Amniotic epithelial cell (primary cell): ENCODE measurements at regions not wholly inside any gene's neighbourhood (a gene's known extent, or its start where the extent isn't known, plus 50 kb on each side); places are given as distances from the start of the nearest gene placed in this dataset.
A peak's percentile ranks its signal among the peaks of the same experiment; 100 is the strongest.

ENCODE experiments used
- DNase-seq: peaks from one replicate; pipeline ENCODE4 v3.0.0-alpha.2; 2010; ENCODE audit warnings: low read depth

DNA sequence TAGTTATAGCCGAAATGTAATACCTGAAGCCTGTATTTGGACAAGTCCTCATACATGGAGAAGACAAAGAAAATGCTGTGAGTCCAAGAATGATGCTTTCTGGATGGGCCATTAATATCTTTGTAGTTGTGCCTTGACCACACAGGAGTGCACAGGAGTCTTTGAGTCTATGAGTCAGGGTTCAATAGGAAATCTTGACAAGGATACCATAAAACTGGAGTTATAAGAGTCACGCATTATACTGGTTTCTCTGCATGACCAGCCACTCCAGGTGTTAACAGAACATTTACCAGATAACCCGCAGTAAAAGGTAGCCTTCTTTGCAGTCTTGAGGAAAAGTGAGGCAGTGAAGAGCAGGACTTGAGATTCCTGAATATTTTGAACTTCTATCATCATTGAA is 464.6 kb upstream of the PKN2 start:
- DNase-seq: no peak

DNA sequence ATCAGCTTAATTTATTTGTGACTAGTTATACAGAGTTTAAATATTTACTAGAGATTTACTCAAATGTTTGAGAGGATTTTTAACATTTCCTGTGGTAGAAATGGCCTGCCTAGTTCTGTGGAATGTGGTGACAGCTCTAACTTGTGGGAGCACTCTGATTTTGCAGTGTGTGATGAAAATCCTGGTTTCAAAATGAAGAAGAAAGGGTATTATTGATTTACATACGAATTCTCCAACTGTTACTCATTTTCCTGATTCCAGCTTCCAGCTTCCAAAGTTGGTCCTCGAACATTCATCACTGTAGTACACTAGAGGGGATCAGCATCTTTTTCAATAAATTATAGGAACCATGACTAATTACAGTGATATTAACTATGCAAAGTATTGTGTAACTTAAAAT is 462.7 kb upstream of the PKN2 start:
- no peak for DNase-seq

DNA sequence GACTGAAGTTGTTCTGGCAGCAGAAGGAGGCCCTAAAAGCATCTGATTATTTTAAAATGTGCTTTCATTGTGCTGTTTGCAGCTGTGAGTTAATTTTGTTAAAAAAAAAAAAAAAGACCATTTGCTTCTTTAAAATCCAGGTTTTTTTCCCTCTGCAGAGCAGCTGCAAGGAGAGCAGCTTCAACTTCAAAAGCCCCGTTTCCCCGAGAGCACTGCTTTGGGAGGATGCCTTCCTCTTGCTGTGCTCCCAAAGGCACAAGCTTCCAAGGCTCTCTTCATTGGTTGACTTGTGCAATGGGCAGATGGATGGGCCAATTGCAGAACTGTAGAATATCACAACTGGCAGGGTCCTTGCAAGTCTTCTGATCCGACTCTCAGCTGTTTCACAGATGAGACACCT is 459.2 kb upstream of the PKN2 start:
- no peak for DNase-seq

DNA sequence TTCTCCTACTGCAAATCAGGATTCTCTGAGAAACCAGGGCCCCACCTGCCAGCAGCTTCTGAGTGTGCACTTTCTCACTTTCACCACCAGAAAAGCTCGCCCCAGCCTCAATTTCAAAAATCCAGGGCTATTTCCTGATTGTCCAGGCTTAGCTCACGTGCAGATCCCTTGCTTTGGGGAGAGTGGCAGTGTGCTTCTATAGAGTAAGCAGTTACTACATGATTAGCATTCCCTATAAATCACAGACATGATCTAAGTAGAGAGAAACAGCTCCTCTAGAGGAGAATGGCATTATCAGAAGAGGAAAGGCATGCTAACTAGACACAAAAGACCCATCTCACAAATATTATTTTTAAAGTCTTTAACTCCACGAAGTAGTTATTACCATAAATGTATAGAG is 456.0 kb upstream of the PKN2 start:
- DNase-seq: no peak

DNA sequence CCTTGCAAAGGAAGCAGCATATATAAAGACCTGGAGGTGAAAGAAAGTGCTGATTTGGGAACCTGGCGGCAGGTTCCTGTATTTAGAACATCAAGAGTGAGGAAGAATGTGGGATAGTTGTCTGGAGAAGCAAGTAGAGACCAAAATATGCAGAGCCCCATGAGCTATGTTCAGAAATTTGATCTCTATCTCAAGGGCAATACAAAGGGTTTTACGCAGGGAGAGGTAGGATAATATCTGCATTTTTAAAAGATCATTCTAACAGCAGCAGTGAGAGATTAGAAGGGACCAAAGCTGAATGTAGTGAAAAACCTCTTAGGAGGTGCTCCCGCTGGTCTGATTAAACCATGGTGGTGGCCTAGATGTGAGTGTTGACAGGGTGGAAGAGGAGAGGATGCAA is 453.9 kb upstream of the PKN2 start:
- no peak for DNase-seq

DNA sequence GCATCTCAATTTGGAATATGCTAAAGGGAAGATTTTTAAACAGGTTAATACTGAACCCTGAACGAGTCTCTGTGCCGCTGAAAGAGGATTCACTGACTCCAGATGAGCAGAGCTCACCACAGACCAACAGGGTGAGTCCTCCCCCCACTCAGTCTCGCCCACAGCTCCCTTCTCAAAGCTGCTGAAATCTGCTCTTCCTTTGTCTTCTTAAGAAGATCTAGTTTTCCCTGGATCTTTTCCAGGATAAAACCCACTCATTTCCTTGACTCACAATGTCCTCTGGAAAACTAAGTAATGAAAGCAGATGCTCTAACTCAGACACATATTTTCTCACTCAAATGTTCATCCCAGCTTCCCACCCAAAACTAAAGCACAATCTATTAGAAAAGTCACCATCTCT is 447.0 kb upstream of the PKN2 start:
- DNase-seq: no peak

DNA sequence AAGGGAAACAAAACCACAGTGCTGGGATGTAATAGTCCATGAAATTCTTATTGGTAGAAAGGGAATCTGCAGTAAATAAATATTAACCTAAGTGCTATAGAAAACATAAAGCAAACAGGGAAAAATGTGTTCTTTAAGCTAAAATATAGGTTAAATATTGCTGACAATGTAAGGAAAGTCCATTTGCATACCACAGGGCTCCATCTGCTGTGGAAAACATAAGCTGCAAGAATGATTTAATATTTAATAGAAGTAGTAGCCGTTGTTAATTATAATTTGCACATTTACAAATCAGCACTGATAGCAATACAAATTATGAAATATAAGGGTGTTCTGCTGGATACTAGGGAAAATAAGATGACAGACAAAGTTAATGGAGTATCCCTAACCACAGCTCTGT is 444.9 kb upstream of the PKN2 start:
- DNase-seq: no peak

DNA sequence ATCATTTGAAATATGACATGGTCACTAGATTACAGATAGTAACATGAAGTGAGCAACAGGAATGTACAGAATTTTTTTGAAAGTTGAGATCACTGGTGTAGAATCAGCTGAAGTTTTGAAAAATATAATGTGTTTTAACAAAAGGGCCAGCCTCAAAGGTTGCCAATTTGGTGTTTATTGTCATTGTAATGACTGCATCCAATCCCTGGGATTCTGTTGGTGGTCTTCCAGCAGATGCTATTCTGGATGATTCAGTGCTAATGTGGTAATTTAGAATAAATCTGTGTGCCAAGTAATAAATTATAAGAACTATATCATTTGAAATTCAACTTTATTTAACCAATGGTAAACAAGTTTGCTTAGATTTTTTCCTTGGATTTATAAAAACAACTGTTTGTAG is 436.4 kb upstream of the PKN2 start:
- no peak for DNase-seq

DNA sequence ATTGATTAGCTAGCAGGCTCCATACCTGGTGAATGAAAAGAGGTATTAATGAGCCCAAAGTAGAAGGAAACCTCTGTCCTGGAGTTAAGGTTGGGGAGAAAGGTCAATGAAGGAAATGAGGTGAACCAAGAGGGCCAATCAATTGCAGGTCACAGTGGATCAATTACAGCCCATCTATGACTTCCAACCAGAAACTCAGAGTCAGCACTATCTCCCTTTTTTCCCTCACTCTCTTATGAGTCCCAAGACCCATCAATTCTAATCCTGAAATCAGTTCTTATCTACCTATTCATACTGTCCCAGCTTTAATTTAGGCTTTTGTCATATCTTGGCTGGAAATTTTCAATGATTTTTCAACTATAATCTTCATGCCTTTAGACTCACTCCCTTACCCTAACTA is 433.2 kb upstream of the PKN2 start:
- DNase-seq: no peak

DNA sequence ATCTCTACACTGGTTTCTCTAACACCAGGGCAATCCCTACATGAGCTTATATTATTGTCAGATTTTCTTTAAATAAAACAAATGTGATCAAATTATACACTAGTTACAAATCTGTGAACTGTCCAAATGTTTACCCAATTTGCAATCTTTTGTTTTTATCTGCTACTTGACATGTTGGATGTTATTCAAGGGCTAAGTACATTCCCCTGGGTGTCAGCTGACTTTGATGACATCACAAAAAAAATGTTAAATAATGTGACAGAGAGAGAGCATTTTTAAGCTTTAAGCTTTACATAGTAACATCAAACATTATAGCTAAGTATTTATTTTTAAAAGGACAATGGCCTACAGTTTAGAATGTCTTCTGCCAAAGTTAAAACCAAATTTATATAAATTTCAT is 431.3 kb upstream of the PKN2 start:
- no peak for DNase-seq

DNA sequence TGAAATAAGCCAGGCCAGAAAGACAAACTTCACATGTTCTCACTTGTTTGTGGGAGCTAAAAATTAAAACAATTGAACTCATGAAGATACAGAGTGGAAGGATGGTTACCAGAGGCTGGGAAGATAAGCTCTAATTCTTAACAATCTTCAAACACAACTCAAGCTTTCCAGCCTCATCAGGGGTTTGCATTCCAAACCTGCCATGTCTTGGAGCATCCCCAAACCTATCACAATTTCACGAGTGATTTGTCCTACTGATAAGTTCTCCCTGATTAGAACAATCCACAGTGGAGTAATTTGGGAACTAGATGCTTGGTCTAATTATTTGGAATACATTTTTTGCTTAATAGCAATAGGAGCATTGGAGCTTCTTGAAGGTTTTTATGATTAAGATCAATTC is 418.5 kb upstream of the PKN2 start:
- DNase-seq: no peak

DNA sequence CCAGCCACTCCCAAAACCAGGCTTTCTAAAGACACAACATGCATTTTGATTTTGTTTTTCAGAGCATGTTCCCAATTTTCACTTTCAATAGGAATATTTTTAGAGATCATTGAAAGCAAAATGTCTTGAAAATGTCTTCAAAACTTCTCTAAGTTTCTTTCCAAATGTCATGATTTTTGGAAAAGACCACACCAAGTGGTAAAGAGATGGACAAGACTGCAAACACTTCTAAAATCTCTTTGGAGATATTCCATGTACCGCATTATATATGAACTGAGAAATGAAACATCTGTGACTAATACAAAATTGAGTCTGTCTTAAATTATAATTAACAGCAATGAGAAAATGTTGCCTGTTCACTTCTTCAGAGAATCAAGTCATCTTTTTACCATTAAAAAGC is 418.0 kb upstream of the PKN2 start:
- DNase-seq: no peak

DNA sequence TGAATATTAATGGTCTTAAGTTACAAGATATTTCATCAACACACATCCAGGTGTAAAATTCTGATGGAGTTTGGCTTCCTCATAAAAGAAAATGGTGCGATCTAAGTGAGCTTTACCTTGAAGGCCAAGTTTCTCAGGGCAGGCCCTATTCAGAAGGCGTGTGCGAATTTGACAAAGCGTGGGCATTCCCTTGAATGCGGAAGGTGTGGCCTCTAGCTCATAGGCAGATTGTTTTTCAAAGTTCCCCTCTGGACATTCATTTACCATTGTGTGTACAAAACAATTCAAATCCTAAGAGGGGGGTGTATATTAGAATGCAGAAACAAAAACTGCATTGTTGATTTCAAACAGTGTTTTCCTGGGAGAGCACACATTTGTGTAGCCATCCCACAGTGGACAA is 411.9 kb upstream of the PKN2 start:
- no peak for DNase-seq

DNA sequence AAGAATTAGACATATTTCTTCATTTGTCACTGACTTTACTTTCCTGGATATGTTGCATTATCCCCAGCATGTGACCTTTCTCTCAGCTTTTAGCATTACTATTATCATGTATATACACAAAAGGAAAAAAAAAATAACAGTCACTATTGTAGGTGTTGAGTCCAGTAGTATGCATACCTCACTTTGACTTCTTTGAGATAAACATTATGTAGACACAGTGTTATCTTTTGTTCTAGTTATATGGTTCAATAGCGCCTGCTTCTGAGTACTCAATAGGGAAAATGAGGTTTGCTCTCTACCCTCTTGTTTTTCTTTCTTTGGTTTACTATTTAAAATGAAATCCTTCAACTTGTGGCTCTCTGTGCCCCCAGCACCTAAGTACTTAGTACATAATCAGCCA is 409.6 kb upstream of the PKN2 start:
- no peak for DNase-seq

DNA sequence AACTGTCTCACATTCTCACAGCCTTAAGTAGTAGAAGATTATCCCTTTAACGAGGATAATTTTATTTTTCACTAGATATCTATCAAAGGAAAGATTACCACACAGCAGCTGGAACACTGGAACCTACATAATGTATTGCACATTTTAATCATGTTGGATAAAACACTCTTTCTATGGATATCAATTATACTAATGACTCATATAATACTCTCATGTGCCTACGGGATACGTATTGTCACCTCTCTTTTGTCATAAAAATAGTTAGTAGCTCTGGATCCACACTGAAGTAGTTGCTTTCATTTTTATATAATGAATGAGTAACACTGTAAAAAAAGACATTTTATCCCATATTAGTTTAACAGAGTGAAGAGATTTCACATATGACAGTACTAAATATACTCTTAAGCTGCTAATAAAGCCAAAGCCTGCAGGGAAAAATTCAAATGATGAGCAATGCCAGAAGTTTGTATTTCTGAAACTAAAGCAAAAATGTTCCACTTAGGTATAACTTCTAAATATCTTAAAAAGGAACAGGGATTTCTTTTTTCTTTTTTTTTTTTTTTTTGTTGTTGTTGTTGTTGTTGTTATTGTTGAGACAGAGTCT is 408.7 kb upstream of the PKN2 start:
- no peak for DNase-seq

DNA sequence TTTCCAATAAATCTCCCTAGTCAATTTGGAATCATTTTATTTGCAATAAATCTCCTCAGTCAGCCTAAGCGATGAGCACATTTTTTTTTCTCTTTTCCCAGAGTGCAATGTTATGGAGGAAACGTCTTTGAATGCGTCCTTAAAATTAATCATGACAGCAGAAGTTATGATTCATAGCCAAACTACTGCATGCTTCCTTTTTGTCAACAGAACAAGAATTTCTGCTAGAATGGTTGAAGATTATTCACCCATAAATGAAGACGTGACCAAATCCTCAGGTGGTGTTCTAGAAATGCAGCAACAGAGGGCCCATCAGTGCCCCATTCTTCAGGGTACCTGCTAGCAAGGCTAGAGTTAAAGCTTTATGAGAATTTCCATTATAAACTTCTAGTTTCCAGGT is 407.9 kb upstream of the PKN2 start:
- peak; percentile 10 for DNase-seq

DNA sequence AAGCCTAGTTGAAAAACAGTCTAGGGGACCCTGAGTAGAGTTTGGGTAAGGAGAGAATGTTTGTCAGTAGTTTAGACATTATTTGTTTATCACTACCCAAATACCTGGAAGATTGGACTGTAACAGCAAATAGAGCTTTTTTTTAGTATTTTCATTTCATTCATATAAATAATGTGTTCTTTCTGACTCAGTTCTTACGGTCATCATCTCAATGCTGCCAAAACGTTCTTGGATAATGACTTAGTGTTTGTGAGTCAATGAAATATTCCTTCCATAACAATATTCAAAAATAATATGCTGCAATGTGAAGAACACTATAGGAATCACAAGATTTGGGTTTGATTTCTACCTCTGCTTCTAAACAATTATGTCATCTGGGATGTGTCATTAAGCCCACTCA is 400.0 kb upstream of the PKN2 start:
- no peak for DNase-seq

DNA sequence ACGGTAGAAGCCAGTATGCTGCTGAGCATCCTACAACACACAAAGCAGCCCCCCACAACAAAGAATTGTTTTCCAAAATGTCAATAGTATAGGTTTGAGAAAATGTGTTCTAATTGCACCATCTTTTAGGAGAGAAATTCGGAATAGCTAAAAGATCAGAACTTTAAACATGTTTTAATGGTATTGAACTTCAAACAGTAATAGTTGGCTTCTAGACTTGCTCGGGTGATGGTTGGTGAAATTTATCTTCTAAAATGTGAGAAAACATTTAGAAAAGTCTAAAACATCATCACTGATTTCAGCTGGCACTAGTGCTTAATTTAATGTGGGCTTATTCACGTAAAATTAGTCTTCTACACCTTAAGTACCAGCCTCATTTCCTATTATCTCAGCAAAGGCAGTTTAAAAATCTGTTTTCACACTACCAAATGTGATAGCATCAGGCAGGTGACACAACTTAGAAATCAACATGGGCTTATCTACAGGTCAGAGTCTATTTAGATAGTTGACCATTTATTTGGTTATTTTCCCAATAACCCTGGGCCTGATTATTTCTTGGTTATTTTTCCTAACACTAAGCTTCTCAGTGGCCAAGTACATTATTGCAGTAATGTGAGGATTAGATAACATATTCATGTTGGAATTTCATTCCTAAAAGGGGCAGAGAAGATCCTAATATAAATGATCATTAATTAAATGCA is 399.3 kb upstream of the PKN2 start:
- DNase-seq: no peak

DNA sequence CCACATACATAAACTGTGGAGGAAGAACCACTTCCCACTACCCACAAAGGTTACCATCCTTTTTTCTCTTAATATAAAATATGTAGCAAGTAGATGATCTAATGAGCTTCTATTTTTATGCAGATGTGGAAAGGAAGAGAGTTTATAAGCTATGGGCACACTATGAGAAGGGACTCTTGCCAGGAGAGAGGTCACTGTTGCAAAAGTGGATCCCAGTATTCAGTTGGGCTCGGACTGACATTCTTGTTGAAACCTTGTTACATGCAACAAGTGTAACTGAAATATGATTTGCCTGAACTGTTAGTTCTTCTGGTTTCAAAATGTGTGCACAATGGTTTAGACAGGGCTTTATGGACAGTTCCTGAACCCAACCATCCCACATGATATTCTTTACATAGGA is 397.4 kb upstream of the PKN2 start:
- no peak for DNase-seq

DNA sequence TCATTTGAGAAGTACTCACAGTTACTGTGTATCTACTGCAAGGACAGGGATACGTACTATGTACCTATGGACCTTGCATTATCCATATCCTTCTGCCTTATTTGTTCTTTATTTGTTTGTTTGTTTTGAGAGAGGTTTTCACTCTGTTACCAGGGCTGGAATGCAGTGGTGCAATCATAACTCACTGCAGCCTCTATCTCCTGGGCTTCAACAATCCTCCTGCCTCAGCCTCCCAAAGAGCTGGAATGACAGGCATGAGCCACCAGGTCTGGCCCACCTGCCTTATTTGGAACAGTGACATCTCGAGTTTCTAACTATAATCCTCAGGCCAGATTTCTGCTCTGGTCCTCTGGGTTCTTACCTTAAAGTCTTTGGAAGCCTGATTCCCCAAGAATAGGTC is 395.5 kb upstream of the PKN2 start:
- no peak for DNase-seq

DNA sequence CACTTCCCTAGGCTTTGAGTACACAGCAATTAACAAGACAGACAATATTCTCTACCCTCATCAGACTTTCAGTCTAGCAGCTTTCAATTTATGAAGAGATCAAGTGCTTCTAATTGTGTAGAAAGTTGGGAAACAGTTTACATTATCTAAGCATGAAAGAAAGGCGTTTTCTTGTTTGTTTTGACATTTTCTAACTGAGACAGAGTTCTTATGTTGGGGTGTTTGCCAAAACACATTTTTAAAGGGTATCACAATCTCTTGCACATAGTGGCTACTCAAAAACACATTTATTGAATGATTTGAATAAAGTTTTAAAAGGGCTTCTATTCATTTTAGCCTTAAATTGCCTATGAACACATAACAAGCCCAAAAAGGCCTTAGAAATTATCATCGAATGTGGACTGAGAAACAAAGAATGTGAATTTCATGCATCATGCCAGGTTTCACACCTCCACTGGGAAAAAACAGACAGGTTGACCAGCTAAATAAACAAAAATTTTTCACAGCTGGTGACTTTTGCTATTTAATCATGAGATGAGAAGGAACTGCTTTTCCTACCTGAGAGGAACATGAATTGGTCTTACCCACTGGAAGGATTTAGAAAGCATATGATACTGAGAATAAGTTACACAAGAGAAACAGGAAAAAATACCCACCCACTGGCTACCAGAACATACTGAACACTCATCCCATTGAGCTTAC is 394.5 kb upstream of the PKN2 start:
- DNase-seq: no peak

DNA sequence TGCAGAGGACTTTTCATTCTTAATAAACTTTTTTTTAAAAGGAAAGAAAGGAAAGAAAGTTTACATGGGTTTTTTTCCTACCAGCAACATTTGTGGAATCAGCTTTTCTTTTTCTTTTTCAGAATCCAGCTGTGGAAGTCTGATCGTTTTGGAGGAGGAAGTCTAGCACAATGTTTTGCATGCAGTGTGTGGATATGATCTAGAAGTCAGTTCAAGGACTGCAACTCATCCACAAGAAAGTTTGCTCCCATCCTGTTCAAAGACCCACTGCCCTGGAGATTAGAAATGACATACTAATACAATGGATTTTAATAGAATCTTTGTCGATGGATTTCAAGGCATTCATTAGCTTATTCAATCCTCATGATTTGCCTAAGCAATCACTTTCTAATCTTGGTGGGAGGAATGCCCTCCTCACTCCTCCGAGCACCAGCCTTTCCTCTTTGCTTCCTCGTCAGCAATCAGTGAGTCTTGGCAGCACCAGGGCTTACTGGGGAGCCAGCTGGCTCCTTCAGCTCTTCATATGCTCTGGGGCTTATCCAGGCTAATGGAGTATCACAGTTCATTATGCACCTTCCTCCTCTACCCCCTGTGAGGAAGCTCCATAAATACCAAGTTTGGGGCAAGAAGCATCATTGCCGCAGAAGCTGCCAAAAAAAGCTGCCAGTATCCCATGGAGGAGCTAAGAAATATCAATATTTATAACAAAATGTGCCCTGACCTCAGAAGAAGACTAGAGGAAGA is 392.3 kb upstream of the PKN2 start:
- DNase-seq: no peak

DNA sequence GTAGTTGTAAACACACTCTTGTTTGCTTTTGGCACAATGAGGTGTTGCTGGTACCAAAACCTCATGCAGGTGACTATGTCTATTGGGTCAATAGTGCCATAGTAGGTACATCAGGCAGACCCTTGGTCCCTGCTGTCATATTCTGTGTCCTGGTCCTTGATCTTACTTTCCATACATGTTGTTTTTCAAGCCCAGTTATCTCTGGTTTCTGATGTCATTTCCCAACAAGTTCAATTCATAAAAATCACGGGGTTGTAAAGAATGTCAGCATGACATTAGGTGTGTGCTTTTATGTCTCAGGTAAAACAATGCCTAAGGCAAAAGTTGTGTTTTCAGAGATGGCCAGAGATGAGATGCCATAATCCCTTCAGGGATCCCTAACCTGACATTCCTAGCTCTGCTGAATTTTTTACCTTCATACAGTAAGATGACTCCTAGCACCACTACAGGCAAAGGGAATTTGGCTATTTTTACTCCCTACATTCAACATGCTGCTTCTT is 390.3 kb upstream of the PKN2 start:
- DNase-seq: no peak
